PC-3 (cell line): ENCODE measurements at regions not wholly inside any gene's neighbourhood (a gene's known extent, or its start where the extent isn't known, plus 50 kb on each side); places are given as distances from the start of the nearest gene placed in this dataset.

ENCODE experiments used
- EZH2 ChIP-seq: fragments of 300-600 bp; sonication (generic); IDR thresholded peaks from one replicate; pipeline ENCODE4 v1.6.1; 2017; ENCODE audit warnings: antibody characterized with exemption, mild to moderate bottlenecking, low read length; ENCODE audit not compliant: unreplicated experiment
- TF ChIP-seq, protein P1 (sequence below): fragments of 300-600 bp; sonication (generic); conservative IDR thresholded peaks from 2 replicates; pipeline ENCODE4 v1.5.1; 2017; ENCODE audit warnings: antibody characterized with exemption, low read depth, mild to moderate bottlenecking, low read length

DNA sequence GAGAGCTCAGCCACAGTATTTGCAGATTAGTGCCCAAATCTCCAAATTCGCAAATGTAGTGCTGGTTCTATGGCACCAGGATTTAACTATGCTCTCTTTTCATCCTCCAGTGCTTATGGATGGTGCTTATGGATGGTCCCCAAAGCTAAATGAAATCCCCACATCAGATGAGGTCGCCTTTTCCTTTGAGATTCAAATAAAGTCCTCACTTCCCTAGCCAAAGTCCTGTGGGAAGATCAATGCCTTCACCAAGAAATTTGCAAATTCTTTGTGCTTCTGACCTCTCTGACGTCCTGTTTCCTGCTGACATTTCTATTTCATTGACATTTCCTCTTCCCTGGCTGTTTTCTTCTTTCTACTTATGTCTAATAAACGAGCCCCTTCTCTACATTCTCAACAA is 1077.0 kb upstream of the C9orf72 start:
- TF ChIP-seq, protein P1, sequence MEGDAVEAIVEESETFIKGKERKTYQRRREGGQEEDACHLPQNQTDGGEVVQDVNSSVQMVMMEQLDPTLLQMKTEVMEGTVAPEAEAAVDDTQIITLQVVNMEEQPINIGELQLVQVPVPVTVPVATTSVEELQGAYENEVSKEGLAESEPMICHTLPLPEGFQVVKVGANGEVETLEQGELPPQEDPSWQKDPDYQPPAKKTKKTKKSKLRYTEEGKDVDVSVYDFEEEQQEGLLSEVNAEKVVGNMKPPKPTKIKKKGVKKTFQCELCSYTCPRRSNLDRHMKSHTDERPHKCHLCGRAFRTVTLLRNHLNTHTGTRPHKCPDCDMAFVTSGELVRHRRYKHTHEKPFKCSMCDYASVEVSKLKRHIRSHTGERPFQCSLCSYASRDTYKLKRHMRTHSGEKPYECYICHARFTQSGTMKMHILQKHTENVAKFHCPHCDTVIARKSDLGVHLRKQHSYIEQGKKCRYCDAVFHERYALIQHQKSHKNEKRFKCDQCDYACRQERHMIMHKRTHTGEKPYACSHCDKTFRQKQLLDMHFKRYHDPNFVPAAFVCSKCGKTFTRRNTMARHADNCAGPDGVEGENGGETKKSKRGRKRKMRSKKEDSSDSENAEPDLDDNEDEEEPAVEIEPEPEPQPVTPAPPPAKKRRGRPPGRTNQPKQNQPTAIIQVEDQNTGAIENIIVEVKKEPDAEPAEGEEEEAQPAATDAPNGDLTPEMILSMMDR, result no peak
- TF ChIP-seq EZH2, result no peak
